SK-N-SH (cell line): ENCODE measurements at regions not wholly inside any gene's neighbourhood (a gene's known extent, or its start where the extent isn't known, plus 50 kb on each side); places are given as distances from the start of the nearest gene placed in this dataset.

Experiments used
- CTCF ChIA-PET: fragments of 300-600, 350-600 bp; formaldehyde crosslinking; extraction: SDS; loops from one replicate; lab custom pipeline; 2021; lab: Yijun Ruan, JAX
- POLR2A ChIA-PET: fragments of 350-600 bp; sonication (Branson Sonifier 250); formaldehyde crosslinking; extraction: SDS; loops from one replicate; lab custom pipeline; 2020; ENCODE audit warnings: antibody characterized with exemption, inconsistent platforms; lab: Yijun Ruan, JAX
- DNase-seq: peaks from one replicate; pipeline ENCODE4 v3.0.0; 2012
- H2AFZ ChIP-seq: fragments of 200-600 bp; sonication (generic); 2 replicates; pipeline ENCODE4 v1.8.1; 2016; ENCODE audit warnings: antibody characterized with exemption, mild to moderate bottlenecking, low read depth
- H3F3A ChIP-seq: fragments of 200-600 bp; sonication (generic); replicated peaks from 2 replicates; pipeline ENCODE3; 2016; ENCODE audit warnings: antibody characterized with exemption, mild to moderate bottlenecking; ENCODE audit not compliant: insufficient read depth
- H3K27ac ChIP-seq, 2 experiments: fragments of 200-500 bp in 1 of 2; fragments of 200-600 bp in 1 of 2; sonication (Bioruptor generic) in 1 of 2; sonication (generic), shearing (Covaris generic) in 1 of 2; 2 replicates each; pipeline versions ENCODE4 v1.5.1 to v1.6.1; 2014 to 2016; ENCODE audit warnings: low read depth in 2 of 2, inconsistent platforms in 1 of 2, low read length in 1 of 2, mild to moderate bottlenecking in 1 of 2, mixed read lengths in 1 of 2
- H3K27me3 ChIP-seq: fragments of 200-600 bp; sonication (generic), shearing (Covaris generic); 2 replicates; pipeline ENCODE4 v1.6.1; 2016; ENCODE audit warnings: mixed run types; ENCODE audit not compliant: insufficient read depth
- H3K36me3 ChIP-seq, 2 experiments: fragments of 200-500 bp in 1 of 2; fragments of 200-600 bp in 1 of 2; sonication (Bioruptor generic) in 1 of 2; sonication (generic) in 1 of 2; replicated peaks in 1 of 2; 2 replicates each; pipeline versions ENCODE3 to v1.5.1; 2014 to 2016; ENCODE audit warnings: low read length in 1 of 2, mild to moderate bottlenecking in 1 of 2; ENCODE audit not compliant: insufficient read depth in 2 of 2, control insufficient read depth in 1 of 2
- H3K4me1 ChIP-seq, 2 experiments: fragments of 200-500 bp in 1 of 2; fragments of 200-600 bp in 1 of 2; sonication (Bioruptor generic) in 1 of 2; sonication (generic), shearing (Covaris generic) in 1 of 2; 2 replicates each; pipeline versions ENCODE4 v1.5.1 to v1.6.1; 2014 to 2016; ENCODE audit warnings: low read depth in 1 of 2, low read length in 1 of 2, mixed run types in 1 of 2; ENCODE audit not compliant: insufficient read depth in 2 of 2, control insufficient read depth in 1 of 2
- H3K4me2 ChIP-seq: fragments of 200-600 bp; sonication (generic), shearing (Covaris generic); 2 replicates; pipeline ENCODE4 v1.6.1; 2017; ENCODE audit warnings: mixed run types
- H3K4me3 ChIP-seq, 2 experiments: fragments of 200-500 bp in 1 of 2; fragments of 200-600 bp in 1 of 2; sonication (Bioruptor generic) in 1 of 2; sonication (generic), shearing (Covaris generic) in 1 of 2; 2 replicates each; pipeline versions ENCODE4 v1.5.1 to v1.8.1; 2014 to 2016; ENCODE audit warnings: low read depth in 2 of 2, inconsistent platforms in 1 of 2, low read length in 1 of 2, mild to moderate bottlenecking in 1 of 2, mixed read lengths in 1 of 2, moderate library complexity in 1 of 2
- H3K79me2 ChIP-seq: fragments of 200-600 bp; sonication (generic); 2 replicates; pipeline ENCODE4 v1.8.1; 2017; ENCODE audit warnings: mild to moderate bottlenecking; ENCODE audit not compliant: insufficient read depth
- H3K9ac ChIP-seq: fragments of 200-600 bp; sonication (generic); 2 replicates; pipeline ENCODE4 v1.6.1; 2017; ENCODE audit warnings: mixed run types
- H3K9me2 ChIP-seq: fragments of 200-600 bp; sonication (generic); 2 replicates; pipeline ENCODE4 v1.6.1; 2017; ENCODE audit warnings: mixed run types
- H3K9me3 ChIP-seq: fragments of 200-600 bp; sonication (generic); 2 replicates; pipeline ENCODE4 v1.6.1; 2017; ENCODE audit warnings: mixed run types, mild to moderate bottlenecking, moderate library complexity
- H4K20me1 ChIP-seq: fragments of 200-600 bp; sonication (generic); 2 replicates; pipeline ENCODE4 v1.6.1; 2017; ENCODE audit warnings: mild to moderate bottlenecking, mixed run types; ENCODE audit not compliant: insufficient read depth
- CHD2 ChIP-seq: fragments of 150-350 bp; IDR thresholded peaks from 2 replicates; pipeline ENCODE4 v1.6.1; 2018; ENCODE audit warnings: low read length; ENCODE audit not compliant: partially characterized antibody
- CTCF ChIP-seq: fragments of 200-600 bp; sonication (generic); IDR thresholded peaks from 2 replicates; pipeline ENCODE4 v1.6.1; 2017; ENCODE audit warnings: antibody characterized with exemption, mild to moderate bottlenecking, moderate library complexity
- ELF1 ChIP-seq: IDR thresholded peaks from 2 replicates; pipeline ENCODE4 v1.4.0; 2012
- EP300 ChIP-seq, 2 experiments: IDR thresholded peaks; 2 replicates each; pipeline versions ENCODE4 v1.4.0 to v1.6.1; 2012; ENCODE audit warnings: borderline replicate concordance in 1 of 2, low read depth in 1 of 2, low read length in 1 of 2
- MEF2A ChIP-seq: IDR thresholded peaks from 2 replicates; pipeline ENCODE4 v1.4.0; 2012; ENCODE audit warnings: low read depth, borderline replicate concordance
- MXI1 ChIP-seq: IDR thresholded peaks from 2 replicates; pipeline ENCODE4 v1.6.1; 2012; ENCODE audit warnings: mild to moderate bottlenecking, low read depth, low read length, improper control_type of control experiment
- NFIC ChIP-seq: IDR thresholded peaks from 2 replicates; pipeline ENCODE4 v1.4.0; 2012; ENCODE audit warnings: borderline replicate concordance
- PBX3 ChIP-seq: IDR thresholded peaks from 2 replicates; pipeline ENCODE4; 2012
- RAD21 ChIP-seq: IDR thresholded peaks from 2 replicates; pipeline ENCODE4 v1.6.1; 2012; ENCODE audit warnings: mild to moderate bottlenecking, low read length
- RCOR1 ChIP-seq: fragments of 150-350 bp; IDR thresholded peaks from 2 replicates; pipeline ENCODE4 v1.6.1; 2017; ENCODE audit warnings: antibody characterized with exemption, low read length
- REST ChIP-seq: IDR thresholded peaks from 2 replicates; pipeline ENCODE4 v1.6.1; 2012; ENCODE audit warnings: mild to moderate bottlenecking, low read depth, low read length, moderate library complexity
- TEAD4 ChIP-seq: IDR thresholded peaks from 2 replicates; pipeline ENCODE4 v1.4.0; 2012; ENCODE audit warnings: mild to moderate bottlenecking, borderline replicate concordance; ENCODE audit not compliant: insufficient read depth
- USF1 ChIP-seq: IDR thresholded peaks from 2 replicates; pipeline ENCODE4 v1.4.0; 2012; ENCODE audit warnings: low read depth, borderline replicate concordance
- USF2 ChIP-seq: fragments of 150-350 bp; IDR thresholded peaks from 2 replicates; pipeline ENCODE4 v1.6.1; 2017; ENCODE audit warnings: antibody characterized with exemption, low read length, low read depth, borderline replicate concordance
- YY1 ChIP-seq: IDR thresholded peaks from 2 replicates; pipeline ENCODE4 v1.4.0; 2012; ENCODE audit warnings: low read depth, mild to moderate bottlenecking
- WGBS: methylation state at CpG from one replicate; pipeline ENCODE4 v1.1.6; 2017; ENCODE audit warnings: low lambda C conversion rate; 5-methylcytosine and 5-hydroxymethylcytosine counted together
- TF ChIP-seq, protein P1 (sequence below): IDR thresholded peaks from 2 replicates; pipeline ENCODE4 v1.4.0; 2012; ENCODE audit warnings: low read depth, borderline replicate concordance

GRCh38 chr17:10932938-10933337, 95.1 kb upstream of the PIRT start (continued):
- TF ChIP-seq REST (no peak), USF1 (no peak)

- Histone ChIP-seq H3K27ac (no peak overlapping the region), H3K9me3 (no peaks in the 10 kb centered on the region), H3K36me3 (no peaks in the 10 kb centered on the region), H2AFZ (no peak overlapping the region), H3K79me2 (no peaks in the 10 kb centered on the region), H3K9me2 (no peaks in the 10 kb centered on the region), H3K9ac (no peak overlapping the region), H3K4me2 (no peak overlapping the region), H3K4me3 (no peak overlapping the region), H3K4me1 (no peaks in the 10 kb centered on the region), H4K20me1 (no peaks in the 10 kb centered on the region), H3F3A (no peaks in the 10 kb centered on the region), H3K27me3 (no peaks in the 10 kb centered on the region)
- 17% methylated on average over 3 of the region's 3 CpGs for WGBS
- ChIA-PET CTCF (no interaction called here), POLR2A (no interaction called here)
- TF ChIP-seq RAD21, result no peak
- TF ChIP-seq TEAD4, result no peak
- no peak for TF ChIP-seq NFIC
- no peak for TF ChIP-seq CTCF
- TF ChIP-seq ELF1, result no peak
- TF ChIP-seq RCOR1, result no peak
- no peak for TF ChIP-seq CHD2
- TF ChIP-seq PBX3, result no peak
- TF ChIP-seq, protein P1, sequence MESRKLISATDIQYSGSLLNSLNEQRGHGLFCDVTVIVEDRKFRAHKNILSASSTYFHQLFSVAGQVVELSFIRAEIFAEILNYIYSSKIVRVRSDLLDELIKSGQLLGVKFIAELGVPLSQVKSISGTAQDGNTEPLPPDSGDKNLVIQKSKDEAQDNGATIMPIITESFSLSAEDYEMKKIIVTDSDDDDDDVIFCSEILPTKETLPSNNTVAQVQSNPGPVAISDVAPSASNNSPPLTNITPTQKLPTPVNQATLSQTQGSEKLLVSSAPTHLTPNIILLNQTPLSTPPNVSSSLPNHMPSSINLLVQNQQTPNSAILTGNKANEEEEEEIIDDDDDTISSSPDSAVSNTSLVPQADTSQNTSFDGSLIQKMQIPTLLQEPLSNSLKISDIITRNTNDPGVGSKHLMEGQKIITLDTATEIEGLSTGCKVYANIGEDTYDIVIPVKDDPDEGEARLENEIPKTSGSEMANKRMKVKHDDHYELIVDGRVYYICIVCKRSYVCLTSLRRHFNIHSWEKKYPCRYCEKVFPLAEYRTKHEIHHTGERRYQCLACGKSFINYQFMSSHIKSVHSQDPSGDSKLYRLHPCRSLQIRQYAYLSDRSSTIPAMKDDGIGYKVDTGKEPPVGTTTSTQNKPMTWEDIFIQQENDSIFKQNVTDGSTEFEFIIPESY, result no peak
- no peak for TF ChIP-seq YY1
- TF ChIP-seq USF2, result no peak
- no peak for TF ChIP-seq MXI1
- TF ChIP-seq REST, result no peak
- no peak for TF ChIP-seq MEF2A
- no peak for TF ChIP-seq EP300 (IDR thresholded peaks at IDR 0.05; ENCODE audit: borderline replicate concordance in 1 of 2, low read depth in 1 of 2, low read length in 1 of 2)
- no peak for DNase-seq
These were observed 93.2 kb upstream of the PIRT start for GRCh38 chr17:10931133-10931532.
